BE2C (cell line): ENCODE measurements at regions not wholly inside any gene's neighbourhood (a gene's known extent, or its start where the extent isn't known, plus 50 kb on each side); places are given as distances from the start of the nearest gene placed in this dataset.
A peak's percentile ranks its signal among the peaks of the same experiment; 100 is the strongest.

ENCODE experiments used
- DNase-seq: peaks from one replicate; pipeline ENCODE4 v3.0.0-alpha.2; 2020
- H3K27me3 ChIP-seq: fragments of 250-450 bp; sonication (Bioruptor Pico); 2 replicates; pipeline ENCODE4 v1.5.1; 2020; ENCODE audit warnings: mild to moderate bottlenecking
- H3K36me3 ChIP-seq: fragments of 250-450 bp; sonication (Bioruptor Pico); 2 replicates; pipeline ENCODE4 v1.5.1; 2020; ENCODE audit warnings: mild to moderate bottlenecking
- H3K4me1 ChIP-seq: fragments of 250-450 bp; sonication (Bioruptor Pico); 2 replicates; pipeline ENCODE4 v1.5.1; 2020
- H3K4me3 ChIP-seq: 2 replicates; pipeline ENCODE4 v1.5.1; 2011; ENCODE audit warnings: low read depth, low read length
- H3K9me3 ChIP-seq: fragments of 250-450 bp; sonication (Bioruptor Pico); 2 replicates; pipeline ENCODE4 v1.5.1; 2020
- TF ChIP-seq, protein P1 (sequence below): IDR thresholded peaks from 2 replicates; pipeline ENCODE4 v1.5.1; 2012; ENCODE audit warnings: mild to moderate bottlenecking, low read depth, low read length

- H3K4me3 ChIP-seq = no peak overlapping the region
- H3K9me3 ChIP-seq = no peaks in the 10 kb centered on the region
- DNase-seq = no peak
- peaks cover 9% of the 10 kb centered on the region; the same call in 1 of the 2 replicates for H3K4me1 ChIP-seq
- no peaks in the 10 kb centered on the region for H3K36me3 ChIP-seq
- TF ChIP-seq, protein P1, sequence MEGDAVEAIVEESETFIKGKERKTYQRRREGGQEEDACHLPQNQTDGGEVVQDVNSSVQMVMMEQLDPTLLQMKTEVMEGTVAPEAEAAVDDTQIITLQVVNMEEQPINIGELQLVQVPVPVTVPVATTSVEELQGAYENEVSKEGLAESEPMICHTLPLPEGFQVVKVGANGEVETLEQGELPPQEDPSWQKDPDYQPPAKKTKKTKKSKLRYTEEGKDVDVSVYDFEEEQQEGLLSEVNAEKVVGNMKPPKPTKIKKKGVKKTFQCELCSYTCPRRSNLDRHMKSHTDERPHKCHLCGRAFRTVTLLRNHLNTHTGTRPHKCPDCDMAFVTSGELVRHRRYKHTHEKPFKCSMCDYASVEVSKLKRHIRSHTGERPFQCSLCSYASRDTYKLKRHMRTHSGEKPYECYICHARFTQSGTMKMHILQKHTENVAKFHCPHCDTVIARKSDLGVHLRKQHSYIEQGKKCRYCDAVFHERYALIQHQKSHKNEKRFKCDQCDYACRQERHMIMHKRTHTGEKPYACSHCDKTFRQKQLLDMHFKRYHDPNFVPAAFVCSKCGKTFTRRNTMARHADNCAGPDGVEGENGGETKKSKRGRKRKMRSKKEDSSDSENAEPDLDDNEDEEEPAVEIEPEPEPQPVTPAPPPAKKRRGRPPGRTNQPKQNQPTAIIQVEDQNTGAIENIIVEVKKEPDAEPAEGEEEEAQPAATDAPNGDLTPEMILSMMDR = no peak
- no peaks in the 10 kb centered on the region for H3K27me3 ChIP-seq
Measured at GRCh38 chr7:53415816-53416215, 380.4 kb downstream of the POM121L12 start.

- TF ChIP-seq, protein P1 = no peak
- Histone ChIP-seq H3K36me3 (no peaks in the 10 kb centered on the region), H3K27me3 (no peaks in the 10 kb centered on the region), H3K4me1 (peaks cover 16% of the 10 kb centered on the region), H3K9me3 (no peaks in the 10 kb centered on the region), H3K4me3 (no peak overlapping the region)
- DNase-seq = no peak
Measured at GRCh38 chr7:53418834-53419482, 383.5 kb downstream of the POM121L12 start.

- Histone ChIP-seq H3K9me3 (no peaks in the 10 kb centered on the region), H3K4me1 (peaks cover 16% of the 10 kb centered on the region), H3K4me3 (no peak overlapping the region), H3K27me3 (no peaks in the 10 kb centered on the region), H3K36me3 (no peaks in the 10 kb centered on the region)
- TF ChIP-seq, protein P1 = no peak
- no peak for DNase-seq
Measured at GRCh38 chr7:53420550-53420949, 385.1 kb downstream of the POM121L12 start.

DNA sequence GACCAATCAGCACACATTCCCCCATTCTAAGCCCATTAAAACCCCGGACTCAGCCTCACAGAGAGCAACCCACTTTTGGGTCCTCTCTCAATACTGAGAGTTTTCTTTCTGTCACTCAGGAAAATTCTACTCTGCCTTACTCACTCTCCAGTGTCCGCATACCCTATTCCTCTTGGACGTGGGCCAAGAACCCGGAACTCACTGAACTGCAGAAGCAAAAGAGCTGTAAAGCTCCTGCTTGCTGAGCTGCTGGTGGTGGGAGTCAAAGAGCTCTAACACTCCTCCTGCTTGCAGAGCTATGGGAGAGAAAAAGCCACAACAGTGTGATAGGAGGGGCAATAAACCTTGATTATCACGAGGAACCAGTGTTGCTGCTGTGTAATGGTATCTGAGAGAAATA is 386.9 kb downstream of the POM121L12 start:
- no peaks in the 10 kb centered on the region for H3K9me3 ChIP-seq
- H3K36me3 ChIP-seq = no peaks in the 10 kb centered on the region
- peaks cover 14% of the 10 kb centered on the region for H3K4me1 ChIP-seq
- TF ChIP-seq, protein P1 = no peak
- DNase-seq = peak; percentile 67
- peak overlapping the region; percentile 22 for H3K4me3 ChIP-seq
- H3K27me3 ChIP-seq = no peaks in the 10 kb centered on the region

- TF ChIP-seq, protein P1 = 0 out of 2 replicates have a peak, but pooled peaks have one; percentile 12
- Histone ChIP-seq H3K27me3 (no peaks in the 10 kb centered on the region), H3K4me3 (no peak overlapping the region), H3K36me3 (no peaks in the 10 kb centered on the region), H3K4me1 (peaks cover 7% of the 10 kb centered on the region), H3K9me3 (no peaks in the 10 kb centered on the region)
- DNase-seq = no peak
Measured at GRCh38 chr7:53426145-53426750, 390.8 kb downstream of the POM121L12 start.

DNA sequence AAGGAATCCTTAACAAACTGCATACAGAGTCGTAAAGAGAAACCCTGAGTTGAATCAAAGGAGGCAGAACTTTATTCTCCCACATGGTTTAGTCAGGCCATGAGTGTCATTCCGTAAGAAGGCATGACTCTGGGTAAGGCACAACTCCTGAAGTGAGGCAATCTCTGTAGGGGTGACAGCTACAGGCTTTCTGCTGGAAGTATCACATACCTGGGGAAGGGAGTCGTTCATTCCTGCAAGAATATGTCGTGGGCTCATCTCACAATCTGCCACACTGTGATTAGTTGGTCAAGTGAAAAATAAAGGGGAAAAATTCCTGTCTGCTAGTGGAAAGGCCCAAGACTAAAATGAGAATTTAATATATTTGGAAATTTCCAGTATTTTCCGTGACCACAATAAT is 392.6 kb downstream of the POM121L12 start:
- no peaks in the 10 kb centered on the region for H3K9me3 ChIP-seq
- H3K4me3 ChIP-seq = no peak overlapping the region
- H3K27me3 ChIP-seq = no peaks in the 10 kb centered on the region
- TF ChIP-seq, protein P1 = no peak
- no peak for DNase-seq
- H3K36me3 ChIP-seq = no peaks in the 10 kb centered on the region
- no peaks in the 10 kb centered on the region for H3K4me1 ChIP-seq
